HG02973 (cell line): ENCODE measurements at regions not wholly inside any gene's neighbourhood (a gene's known extent, or its start where the extent isn't known, plus 50 kb on each side); places are given as distances from the start of the nearest gene placed in this dataset.

Experiments used
- ATAC-seq: cut with Tn5 transposase; IDR thresholded peaks from one replicate; pipeline ENCODE4 v1.9.1; 2021; ENCODE audit warnings: moderate library complexity; ENCODE audit not compliant: unreplicated experiment

DNA sequence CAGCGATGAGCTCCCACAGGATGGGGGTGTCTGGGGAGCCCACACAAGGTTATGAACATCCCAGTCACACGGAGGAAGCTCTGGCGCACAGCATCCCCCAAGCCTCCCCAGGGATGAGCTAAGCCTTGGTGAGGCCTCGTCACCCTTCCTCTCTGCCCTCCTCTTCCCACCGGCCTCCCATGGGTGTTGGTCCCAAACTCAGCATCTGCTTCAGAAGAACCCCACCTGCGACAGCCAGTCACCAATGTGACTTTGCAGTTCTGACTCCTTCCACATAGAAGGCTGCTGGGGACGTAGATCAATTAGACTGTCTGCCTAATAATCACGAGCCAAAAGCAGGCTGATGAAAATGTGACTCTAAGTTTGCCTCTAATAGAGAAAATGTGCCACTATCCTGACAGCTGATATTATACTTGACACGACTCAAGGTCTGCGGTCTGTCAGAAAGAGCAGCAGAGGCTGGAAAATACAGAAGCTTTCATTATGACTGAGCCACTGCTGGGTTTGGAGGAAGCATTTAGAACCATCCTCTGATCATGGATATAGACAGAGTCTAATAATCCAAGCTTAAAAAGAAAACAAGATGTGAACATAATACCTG lies 116.0 kb upstream of the PFKP start:
- no peak for ATAC-seq

DNA sequence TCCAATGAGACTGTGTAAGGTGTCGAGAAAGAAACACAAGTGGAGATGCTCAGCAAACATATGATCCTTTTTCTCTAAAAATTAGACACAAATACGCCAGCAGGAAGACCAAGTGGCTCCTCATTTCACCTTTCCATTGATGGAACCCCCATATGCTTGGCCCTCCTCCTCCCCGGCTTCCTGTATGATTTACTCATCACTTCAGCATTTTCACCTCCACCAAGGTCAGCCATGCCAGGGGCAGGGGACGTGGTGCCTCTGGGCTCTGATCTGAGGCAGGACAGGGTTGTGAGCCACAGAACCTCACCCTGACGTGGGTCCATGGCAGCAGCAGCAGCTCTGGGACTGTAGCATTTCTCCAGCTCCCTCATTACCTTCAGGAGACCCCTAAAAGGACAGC lies 116.8 kb upstream of the PFKP start:
- ATAC-seq, result no peak

DNA sequence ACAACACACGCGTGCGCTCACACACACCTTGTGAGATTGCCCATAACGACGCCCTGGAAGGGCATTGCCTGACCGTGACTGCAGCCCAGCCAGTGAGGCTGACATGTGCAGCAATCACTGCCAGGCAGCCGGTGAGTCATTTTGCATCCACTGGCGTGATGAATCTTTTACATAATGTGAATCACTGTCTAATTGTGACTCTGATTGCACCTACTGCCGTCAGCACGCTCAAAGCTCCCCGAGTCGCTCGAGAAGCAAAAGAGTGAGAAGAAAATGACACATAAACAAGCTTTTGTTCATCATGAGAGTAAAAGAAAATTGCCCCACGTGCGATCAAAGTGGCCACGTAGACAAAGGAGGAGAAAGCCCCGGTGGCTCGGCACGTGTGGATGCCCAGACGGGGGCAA lies 117.4 kb upstream of the PFKP start:
- ATAC-seq, result peak; percentile 66

DNA sequence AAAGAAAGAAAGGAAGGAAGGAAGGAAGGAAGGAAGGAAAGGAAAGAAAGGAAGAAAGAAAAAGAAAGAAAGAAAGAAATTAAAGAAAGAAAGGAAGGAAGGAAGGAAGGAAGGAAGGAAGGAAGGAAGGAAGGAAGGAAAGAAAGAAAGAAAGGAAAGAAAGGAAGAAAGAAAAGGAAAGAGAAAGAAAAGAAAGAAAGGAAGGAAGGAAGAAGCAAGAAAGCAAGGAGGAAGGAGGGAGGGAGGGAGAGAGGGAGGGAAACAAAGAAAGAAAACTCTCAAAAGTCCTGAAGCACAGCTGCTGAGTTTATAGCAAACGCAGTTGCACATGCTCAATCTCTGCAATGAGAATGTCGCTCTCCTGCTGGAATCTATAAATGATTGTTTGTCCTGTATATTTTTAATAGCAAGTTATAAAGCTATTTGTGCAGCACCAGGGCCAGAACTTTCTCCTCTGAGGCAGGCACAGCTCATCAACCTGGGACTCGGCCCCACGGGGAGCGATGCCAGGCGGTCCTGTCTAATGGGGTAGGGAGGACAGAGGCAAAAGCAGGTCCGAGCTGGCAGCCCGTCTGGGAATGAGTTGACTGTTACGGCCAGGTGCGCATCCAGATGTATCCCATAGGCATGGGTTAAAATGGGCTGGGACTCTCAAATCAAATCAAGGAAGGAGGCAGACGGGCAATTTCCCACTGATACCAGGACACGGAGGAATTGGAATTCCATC lies 118.0 kb upstream of the PFKP start:
- no peak for ATAC-seq

DNA sequence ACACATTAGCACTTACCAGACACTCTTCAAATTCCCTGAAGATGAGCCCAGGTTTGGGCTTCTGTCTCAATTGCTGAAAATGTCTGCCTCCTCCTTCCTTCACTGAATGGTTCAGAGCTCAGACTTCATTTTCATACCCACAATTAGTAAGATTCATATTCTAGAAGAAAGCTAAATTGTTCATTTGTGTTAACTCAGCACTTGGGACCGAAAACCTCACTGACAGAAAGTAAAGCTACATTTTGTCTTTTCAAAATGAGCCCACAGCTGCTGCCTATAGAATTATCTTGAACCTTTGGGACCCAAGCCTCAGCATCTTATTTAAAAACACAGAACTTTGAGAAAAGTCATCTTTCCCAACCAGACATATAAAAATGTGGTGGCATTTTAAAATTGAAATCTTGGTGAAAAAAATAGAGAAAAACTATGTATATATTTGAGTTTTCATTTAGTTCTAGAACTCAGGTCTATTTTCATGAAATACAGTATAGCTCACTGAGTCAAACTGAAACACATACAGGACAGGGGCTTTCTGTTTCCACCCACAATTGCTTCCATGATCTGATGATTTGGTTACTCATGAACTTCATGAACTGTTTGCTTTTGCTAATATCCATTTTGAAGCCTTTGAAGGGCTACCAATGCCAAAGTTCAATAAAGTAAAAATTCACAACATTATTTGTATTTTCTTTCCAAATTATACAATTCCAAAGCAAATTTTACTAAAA lies 119.1 kb upstream of the PFKP start:
- ATAC-seq, result peak; percentile 74

DNA sequence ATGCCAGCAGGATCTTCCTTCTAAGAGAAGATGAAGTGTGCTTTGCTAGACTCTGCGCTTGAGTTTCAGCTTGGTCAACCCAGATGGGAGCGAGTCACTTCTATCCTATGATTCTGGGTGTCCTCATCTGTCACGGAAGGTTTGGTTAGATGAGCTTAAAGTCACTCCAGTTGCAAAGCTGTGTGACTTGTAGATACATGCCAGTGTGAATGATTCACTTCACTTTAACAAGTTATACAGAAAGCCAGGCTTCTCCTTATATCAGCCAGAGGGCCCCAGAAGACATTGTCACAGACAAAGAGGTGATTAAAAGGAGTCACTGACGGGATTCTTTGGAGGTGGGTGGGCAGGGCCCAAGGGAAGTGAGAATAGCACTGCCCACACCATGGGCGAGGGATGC lies 122.6 kb upstream of the PFKP start:
- ATAC-seq, result no peak

DNA sequence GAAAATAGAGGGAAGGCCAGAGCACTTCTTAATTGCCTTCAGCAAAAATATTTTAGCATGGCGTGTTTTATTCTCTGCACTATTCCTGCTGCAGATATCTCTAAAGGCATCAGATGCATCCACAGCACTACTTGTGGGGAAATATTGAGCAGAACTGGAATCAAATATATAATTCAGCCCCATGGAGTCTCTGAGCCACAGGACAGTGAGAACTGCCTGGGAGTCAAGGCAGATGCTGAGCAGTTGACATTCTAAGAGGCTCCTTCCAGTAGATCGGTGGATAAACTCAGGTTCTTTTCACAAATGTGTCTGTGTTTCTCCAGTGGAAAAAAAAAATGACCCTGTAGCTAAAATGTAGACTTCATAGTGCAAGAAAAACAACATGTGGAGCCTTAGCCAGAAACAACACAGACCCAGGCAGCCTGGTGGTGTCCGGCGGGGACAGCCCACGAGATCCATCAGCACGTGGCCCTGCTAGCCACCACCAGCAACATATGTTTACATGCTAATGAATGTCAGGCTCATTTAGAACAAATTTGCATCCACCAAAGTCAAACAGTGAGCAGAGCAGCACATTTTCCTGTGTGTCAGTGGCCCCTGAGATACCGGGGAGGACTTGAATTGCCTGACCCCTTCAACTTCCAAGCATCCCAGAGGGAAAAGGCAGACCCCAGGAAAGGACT lies 123.3 kb upstream of the PFKP start:
- no peak for ATAC-seq

DNA sequence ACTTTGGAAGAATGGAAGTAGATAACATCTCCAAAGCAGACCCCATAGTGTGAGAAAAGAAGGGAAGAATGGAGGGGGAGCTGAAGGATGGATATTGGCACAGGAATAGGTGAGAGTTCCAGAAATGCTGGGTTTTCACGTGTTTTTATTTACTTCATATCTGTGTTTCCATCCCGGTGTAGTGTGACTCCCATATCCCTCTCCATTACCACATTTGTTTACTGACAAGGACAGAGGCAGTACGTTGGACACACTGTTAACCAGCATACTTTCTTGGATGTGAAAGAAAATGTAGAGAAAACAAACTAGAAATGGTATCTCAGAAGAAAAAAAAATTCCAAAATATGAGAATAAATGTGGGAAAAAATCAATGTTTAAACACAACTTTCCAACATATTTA lies 124.4 kb upstream of the PFKP start:
- no peak for ATAC-seq

DNA sequence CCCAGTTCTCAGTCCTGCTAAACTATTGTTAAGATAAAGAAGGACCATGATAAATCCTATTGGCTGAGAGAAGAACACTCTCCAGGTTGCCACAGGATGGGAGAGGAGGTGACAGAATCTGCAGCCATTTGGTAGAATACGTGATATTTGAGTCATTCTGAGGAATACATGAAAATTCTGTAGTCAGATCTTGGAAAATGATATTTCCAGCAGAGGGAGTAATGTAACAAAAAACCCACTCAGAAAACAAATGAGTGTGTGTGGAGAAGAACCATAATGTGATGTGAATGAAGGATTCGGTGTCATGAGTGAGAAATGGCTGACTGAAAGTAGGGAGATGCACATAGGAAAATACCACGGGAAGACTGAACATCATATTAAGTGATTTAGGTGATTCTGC lies 128.5 kb upstream of the PFKP start:
- no peak for ATAC-seq

DNA sequence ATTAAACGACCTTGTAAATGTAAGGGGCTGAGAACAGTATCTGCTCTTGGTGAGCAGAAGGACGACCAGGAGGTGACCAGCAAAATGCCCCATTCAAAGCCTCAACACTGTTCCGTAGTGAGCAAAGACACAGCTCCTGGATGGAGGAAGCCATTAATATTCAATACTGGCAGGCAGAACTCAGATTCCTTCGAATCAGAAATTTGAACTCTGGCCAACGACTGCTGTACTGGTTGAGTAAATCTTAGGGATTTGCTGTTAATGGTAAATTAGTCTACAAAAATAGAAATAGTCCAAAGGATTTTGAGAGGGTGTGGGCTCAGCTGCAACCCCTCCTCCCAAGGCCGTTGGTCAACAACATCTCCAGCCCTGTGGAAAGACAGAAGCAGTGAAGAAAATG lies 130.5 kb upstream of the PFKP start:
- no peak for ATAC-seq

DNA sequence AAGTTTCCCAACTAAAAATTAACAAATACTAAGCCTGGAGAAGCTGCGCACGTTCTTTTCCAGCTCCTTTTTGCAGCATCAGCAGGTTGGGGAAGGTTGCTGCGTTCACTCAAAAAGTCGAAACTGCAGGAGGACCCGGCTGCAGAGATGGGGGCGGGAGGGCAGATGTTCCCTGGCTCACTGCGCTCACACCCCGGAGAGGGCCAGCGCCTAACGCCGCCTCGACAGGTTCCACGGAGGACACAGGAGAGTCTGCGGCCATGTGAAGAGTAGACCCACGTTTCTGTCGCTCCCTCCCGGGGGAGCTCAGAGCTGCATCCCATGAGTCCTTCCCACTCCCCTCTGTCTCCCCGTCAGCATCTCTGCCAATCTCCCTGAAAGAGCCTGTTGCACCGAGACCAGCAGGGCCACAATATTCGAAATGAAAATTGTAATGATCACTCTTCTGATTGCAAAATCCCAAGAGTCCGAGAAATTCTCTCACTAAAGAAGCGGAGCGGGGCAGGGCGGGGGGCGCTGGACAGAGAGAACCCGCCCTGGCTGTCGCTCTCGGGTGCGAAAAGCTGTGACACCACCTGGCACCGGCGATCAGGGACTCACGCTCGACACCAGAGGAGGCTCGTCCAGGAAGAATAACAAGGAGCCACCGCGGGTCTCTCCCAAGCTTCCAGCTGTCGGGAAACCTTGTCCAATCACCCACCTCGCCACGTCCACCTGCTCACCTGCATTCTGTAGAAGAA lies 131.5 kb upstream of the PFKP start:
- ATAC-seq, result no peak

DNA sequence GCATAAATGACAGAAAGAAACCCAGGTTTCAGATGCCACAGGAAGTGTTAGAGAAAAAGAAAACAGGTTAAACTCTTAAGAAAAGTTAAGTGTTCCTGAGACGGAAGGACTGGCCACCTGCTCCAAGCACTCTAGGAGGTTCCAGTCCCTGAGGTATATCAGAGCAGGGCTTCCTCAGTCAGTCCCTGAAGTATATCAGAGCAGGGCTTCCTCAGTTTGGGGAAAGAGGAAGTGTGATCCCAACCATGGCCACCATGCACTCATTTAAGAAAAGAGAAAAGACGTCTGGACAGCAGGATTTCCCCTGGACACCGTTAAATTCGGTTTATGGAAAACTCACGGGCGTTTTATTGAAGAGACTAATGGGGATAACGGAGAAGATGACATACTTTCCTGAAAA lies 133.4 kb upstream of the PFKP start:
- no peak for ATAC-seq

DNA sequence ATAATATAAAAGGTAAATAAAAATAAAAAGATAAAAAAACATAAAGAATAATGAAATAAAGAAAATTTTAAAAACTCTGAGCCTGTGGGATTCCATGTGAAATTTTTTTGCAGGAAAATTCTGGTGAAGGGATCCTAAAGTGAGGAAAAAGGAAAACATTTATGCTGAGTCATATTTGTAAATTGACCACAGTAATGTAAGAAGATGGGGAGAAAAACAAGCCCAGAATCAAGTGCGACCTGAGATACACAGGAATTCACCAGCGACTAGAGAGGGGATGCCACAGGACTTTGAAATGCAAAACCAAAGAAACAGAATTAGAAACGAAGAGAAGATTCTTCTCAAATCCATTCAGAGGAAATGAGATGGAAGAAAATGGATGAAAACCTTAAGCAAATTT lies 133.8 kb upstream of the PFKP start:
- ATAC-seq, result no peak

DNA sequence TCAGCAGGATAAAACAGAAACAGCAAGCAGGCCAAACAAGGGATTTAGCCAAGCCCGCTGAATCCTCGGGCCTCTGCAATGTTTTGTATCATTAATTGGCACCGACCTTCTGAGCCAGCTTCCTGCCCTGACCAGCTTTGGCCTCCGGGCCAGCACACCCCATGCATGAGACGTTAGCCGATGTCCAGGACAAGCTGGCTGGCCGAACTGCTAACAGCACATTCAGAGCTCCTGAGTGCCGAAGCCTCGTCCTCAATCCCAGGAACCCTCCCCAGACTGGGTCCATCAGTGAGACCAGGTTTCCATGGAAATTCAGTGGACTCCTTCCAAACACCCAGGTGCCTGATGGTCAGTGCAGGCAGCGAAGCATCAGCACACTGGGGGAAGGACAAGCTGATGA lies 134.3 kb upstream of the PFKP start:
- no peak for ATAC-seq

DNA sequence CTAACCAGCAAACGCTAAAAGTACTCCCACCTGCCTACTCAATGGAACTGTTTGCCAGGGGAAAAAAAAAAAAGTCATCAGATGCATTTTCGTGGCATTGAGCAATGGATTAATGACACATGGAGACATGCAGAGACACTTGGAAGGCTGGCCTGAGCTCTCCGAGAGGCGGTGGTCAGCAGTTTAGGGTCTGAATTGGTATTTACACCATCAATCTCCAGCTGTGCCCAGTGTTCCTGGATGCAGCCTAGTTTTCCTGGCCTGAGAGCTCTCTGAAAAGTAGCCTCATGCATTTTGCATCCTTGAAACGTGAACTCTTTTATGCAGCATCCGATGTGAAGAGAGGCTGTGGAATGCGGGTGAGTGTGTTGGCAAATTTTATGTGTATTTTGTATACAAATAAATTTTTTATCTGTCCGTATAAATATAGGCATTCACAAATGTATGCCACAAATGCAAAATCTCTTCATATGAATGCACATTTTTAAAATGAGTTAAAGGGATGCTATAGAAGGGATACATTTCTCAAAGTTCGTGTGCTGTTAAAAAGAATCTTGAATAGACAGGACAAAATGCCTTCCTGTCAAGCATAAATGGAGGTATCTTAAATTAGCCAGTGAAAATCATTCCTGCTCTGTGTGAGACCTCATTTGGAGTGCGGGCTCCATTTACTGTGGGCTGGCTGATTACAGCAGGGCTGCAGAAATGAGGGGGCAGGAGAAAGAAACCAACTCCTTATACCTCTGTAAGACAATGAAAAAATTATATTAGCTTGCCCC lies 137.7 kb upstream of the PFKP start:
- no peak for ATAC-seq

DNA sequence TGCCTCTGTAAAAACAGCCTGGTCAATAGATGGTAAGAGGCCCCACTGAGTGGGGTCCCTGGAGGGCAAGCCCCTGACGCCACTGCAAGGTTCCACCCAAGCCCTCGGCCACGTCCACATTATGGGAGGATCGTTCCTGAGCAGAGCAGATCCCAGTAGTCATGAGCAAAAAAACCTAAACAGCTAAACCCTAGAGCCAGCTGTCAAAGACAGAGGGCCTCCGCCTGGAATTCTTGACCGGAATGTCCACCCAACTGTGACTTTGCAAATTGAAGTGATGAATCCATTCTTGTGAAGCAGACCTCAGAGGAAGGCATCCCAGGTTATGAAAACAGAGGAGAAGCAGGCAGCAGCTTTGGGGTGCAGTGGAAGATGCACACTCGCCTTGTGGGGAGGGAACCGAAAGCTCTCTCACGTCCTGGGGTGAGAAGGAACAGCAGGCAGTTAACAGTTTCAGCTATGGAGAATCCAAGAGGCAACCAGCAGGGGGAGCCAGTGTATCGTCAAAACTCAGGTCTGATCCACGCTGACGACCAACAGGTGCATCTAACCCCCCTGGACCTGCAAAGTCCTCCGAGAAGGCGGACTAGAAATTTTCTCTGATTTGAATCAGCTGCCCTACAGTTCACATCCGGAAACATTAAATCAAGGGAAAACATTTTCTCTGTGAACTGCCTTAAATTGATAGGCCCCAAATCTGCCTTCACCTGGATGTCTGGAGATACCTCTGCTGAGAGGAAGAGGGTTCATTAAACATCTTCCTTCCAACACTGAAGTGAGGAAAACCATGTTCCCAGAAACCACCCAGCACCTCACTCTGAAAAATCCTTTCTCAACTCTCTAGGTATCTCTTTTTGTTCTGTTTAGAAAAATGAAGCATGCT lies 139.1 kb upstream of the PFKP start:
- peak; percentile 87 for ATAC-seq

DNA sequence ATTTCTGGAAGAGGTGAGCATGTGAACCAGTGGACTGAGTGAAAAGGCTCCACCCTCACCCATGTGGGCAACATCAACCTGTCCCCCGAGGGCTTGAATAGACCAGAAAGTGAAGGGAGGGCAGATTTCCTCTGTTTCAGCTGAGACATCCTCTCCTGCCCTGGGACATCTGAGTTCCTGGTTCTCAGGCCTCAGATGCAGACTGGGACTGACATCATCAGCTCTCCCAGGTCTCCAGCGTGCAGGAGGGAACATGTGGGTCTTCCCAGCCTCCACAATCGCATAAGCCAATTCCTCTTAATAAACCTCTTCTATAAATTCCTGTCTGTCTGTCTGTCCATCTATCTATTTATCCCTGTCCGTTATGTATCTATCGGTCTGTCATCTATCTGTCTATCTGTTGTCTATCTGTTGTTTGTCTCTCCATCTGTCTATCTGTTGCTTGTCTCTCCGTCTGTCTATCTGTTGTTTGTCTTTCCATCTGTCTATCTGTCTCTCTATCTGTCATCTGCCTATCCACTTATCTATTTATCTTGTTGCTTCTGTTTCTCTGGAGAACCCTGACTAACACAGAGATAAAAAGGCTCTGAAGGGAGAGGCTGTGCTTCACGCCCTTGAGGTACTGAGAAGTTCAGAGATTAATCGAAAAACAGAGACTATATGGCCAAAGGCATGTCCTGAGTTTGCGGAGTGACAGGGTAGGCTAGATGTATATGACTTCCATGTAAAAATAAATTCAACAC lies 140.3 kb upstream of the PFKP start:
- ATAC-seq, result no peak

DNA sequence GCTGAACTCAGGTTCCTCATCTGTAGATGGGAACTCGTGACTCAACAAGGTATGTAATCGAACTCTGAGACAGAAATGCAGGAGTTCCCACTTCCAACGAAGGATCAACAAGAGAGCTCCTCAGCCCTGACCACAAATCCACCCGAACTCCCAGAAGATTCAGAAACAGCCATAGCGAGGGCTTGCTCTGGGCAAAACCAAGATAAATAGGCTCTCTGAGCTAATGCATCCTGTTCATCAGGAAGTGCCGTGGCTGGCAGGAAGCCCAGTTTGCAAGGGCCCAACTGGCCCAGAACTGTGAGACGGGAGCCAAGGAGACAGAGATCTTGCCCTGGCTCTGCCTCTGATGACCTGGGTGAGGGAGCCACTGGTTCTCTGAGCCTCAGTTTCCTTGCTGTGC lies 141.7 kb upstream of the PFKP start:
- ATAC-seq, result no peak

DNA sequence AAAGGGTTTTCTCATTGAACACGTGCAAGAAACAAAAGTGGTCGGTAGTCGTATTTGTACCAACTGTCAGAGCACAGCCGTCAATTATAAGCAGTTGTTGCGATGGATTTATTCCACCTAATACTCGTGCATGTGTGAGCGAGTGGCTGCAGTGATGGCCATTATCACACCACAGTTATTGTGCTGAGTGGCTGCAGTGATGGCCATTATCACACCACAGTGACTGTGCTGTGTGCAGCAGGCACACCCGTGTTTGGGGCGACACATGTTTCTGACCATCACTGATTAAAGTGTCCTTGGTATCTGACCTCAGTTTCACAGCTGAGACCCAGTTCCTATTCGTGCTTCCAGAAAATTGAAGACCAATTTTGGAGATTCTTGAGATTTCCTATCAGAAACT lies 142.9 kb upstream of the PFKP start:
- ATAC-seq, result no peak
